SK-N-SH (cell line): ENCODE measurements at regions not wholly inside any gene's neighbourhood (a gene's known extent, or its start where the extent isn't known, plus 50 kb on each side); places are given as distances from the start of the nearest gene placed in this dataset.

Experiments
- CTCF ChIA-PET: fragments of 300-600, 350-600 bp; formaldehyde crosslinking; extraction: SDS; loops from one replicate; lab custom pipeline; 2021; lab: Yijun Ruan, JAX
- POLR2A ChIA-PET: fragments of 350-600 bp; sonication (Branson Sonifier 250); formaldehyde crosslinking; extraction: SDS; loops from one replicate; lab custom pipeline; 2020; ENCODE audit warnings: antibody characterized with exemption, inconsistent platforms; lab: Yijun Ruan, JAX
- DNase-seq: peaks from one replicate; pipeline ENCODE4 v3.0.0; 2012
- H2AFZ ChIP-seq: fragments of 200-600 bp; sonication (generic); 2 replicates; pipeline ENCODE4 v1.8.1; 2016; ENCODE audit warnings: antibody characterized with exemption, mild to moderate bottlenecking, low read depth
- H3F3A ChIP-seq: fragments of 200-600 bp; sonication (generic); replicated peaks from 2 replicates; pipeline ENCODE3; 2016; ENCODE audit warnings: antibody characterized with exemption, mild to moderate bottlenecking; ENCODE audit not compliant: insufficient read depth
- H3K27ac ChIP-seq, 2 experiments: fragments of 200-500 bp in 1 of 2; fragments of 200-600 bp in 1 of 2; sonication (Bioruptor generic) in 1 of 2; sonication (generic), shearing (Covaris generic) in 1 of 2; 2 replicates each; pipeline versions ENCODE4 v1.5.1 to v1.6.1; 2014 to 2016; ENCODE audit warnings: low read depth in 2 of 2, inconsistent platforms in 1 of 2, low read length in 1 of 2, mild to moderate bottlenecking in 1 of 2, mixed read lengths in 1 of 2
- H3K27me3 ChIP-seq: fragments of 200-600 bp; sonication (generic), shearing (Covaris generic); 2 replicates; pipeline ENCODE4 v1.6.1; 2016; ENCODE audit warnings: mixed run types; ENCODE audit not compliant: insufficient read depth
- H3K36me3 ChIP-seq, 2 experiments: fragments of 200-500 bp in 1 of 2; fragments of 200-600 bp in 1 of 2; sonication (Bioruptor generic) in 1 of 2; sonication (generic) in 1 of 2; replicated peaks in 1 of 2; 2 replicates each; pipeline versions ENCODE3 to v1.5.1; 2014 to 2016; ENCODE audit warnings: low read length in 1 of 2, mild to moderate bottlenecking in 1 of 2; ENCODE audit not compliant: insufficient read depth in 2 of 2, control insufficient read depth in 1 of 2
- H3K4me1 ChIP-seq, 2 experiments: fragments of 200-500 bp in 1 of 2; fragments of 200-600 bp in 1 of 2; sonication (Bioruptor generic) in 1 of 2; sonication (generic), shearing (Covaris generic) in 1 of 2; 2 replicates each; pipeline versions ENCODE4 v1.5.1 to v1.6.1; 2014 to 2016; ENCODE audit warnings: low read depth in 1 of 2, low read length in 1 of 2, mixed run types in 1 of 2; ENCODE audit not compliant: insufficient read depth in 2 of 2, control insufficient read depth in 1 of 2
- H3K4me2 ChIP-seq: fragments of 200-600 bp; sonication (generic), shearing (Covaris generic); 2 replicates; pipeline ENCODE4 v1.6.1; 2017; ENCODE audit warnings: mixed run types
- H3K4me3 ChIP-seq, 2 experiments: fragments of 200-500 bp in 1 of 2; fragments of 200-600 bp in 1 of 2; sonication (Bioruptor generic) in 1 of 2; sonication (generic), shearing (Covaris generic) in 1 of 2; 2 replicates each; pipeline versions ENCODE4 v1.5.1 to v1.8.1; 2014 to 2016; ENCODE audit warnings: low read depth in 2 of 2, inconsistent platforms in 1 of 2, low read length in 1 of 2, mild to moderate bottlenecking in 1 of 2, mixed read lengths in 1 of 2, moderate library complexity in 1 of 2
- H3K79me2 ChIP-seq: fragments of 200-600 bp; sonication (generic); 2 replicates; pipeline ENCODE4 v1.8.1; 2017; ENCODE audit warnings: mild to moderate bottlenecking; ENCODE audit not compliant: insufficient read depth
- H3K9ac ChIP-seq: fragments of 200-600 bp; sonication (generic); 2 replicates; pipeline ENCODE4 v1.6.1; 2017; ENCODE audit warnings: mixed run types
- H3K9me2 ChIP-seq: fragments of 200-600 bp; sonication (generic); 2 replicates; pipeline ENCODE4 v1.6.1; 2017; ENCODE audit warnings: mixed run types
- H3K9me3 ChIP-seq: fragments of 200-600 bp; sonication (generic); 2 replicates; pipeline ENCODE4 v1.6.1; 2017; ENCODE audit warnings: mixed run types, mild to moderate bottlenecking, moderate library complexity
- H4K20me1 ChIP-seq: fragments of 200-600 bp; sonication (generic); 2 replicates; pipeline ENCODE4 v1.6.1; 2017; ENCODE audit warnings: mild to moderate bottlenecking, mixed run types; ENCODE audit not compliant: insufficient read depth
- CHD2 ChIP-seq: fragments of 150-350 bp; IDR thresholded peaks from 2 replicates; pipeline ENCODE4 v1.6.1; 2018; ENCODE audit warnings: low read length; ENCODE audit not compliant: partially characterized antibody
- CTCF ChIP-seq: fragments of 200-600 bp; sonication (generic); IDR thresholded peaks from 2 replicates; pipeline ENCODE4 v1.6.1; 2017; ENCODE audit warnings: antibody characterized with exemption, mild to moderate bottlenecking, moderate library complexity
- ELF1 ChIP-seq: IDR thresholded peaks from 2 replicates; pipeline ENCODE4 v1.4.0; 2012
- EP300 ChIP-seq, 2 experiments: IDR thresholded peaks; 2 replicates each; pipeline versions ENCODE4 v1.4.0 to v1.6.1; 2012; ENCODE audit warnings: borderline replicate concordance in 1 of 2, low read depth in 1 of 2, low read length in 1 of 2
- FOSL2 ChIP-seq: IDR thresholded peaks from 2 replicates; pipeline ENCODE4 v1.4.0; 2012; ENCODE audit warnings: low read depth, mild to moderate bottlenecking, moderate library complexity, borderline replicate concordance
- FOXJ3 ChIP-seq: sonication (generic); formaldehyde crosslinking; IDR thresholded peaks from 2 replicates; pipeline ENCODE4 v1.5.1; 2020; ENCODE audit warnings: mild to moderate bottlenecking, missing genetic modification reagents
- GATA2 ChIP-seq: sonication (generic); formaldehyde crosslinking; IDR thresholded peaks from 2 replicates; pipeline ENCODE4 v1.5.0; 2020; ENCODE audit warnings: mild to moderate bottlenecking, missing genetic modification reagents
- IRF3 ChIP-seq: fragments of 150-350 bp; IDR thresholded peaks from 2 replicates; pipeline ENCODE4 v1.6.1; 2016; ENCODE audit warnings: mild to moderate bottlenecking, low read depth, low read length
- JUND ChIP-seq: IDR thresholded peaks from 2 replicates; pipeline ENCODE4 v1.4.0; 2012
- MEF2A ChIP-seq: IDR thresholded peaks from 2 replicates; pipeline ENCODE4 v1.4.0; 2012; ENCODE audit warnings: low read depth, borderline replicate concordance
- MXI1 ChIP-seq: IDR thresholded peaks from 2 replicates; pipeline ENCODE4 v1.6.1; 2012; ENCODE audit warnings: mild to moderate bottlenecking, low read depth, low read length, improper control_type of control experiment
- POLR2AphosphoS5 ChIP-seq: IDR thresholded peaks from 2 replicates; pipeline ENCODE4 v1.6.1; 2012; ENCODE audit warnings: low read depth, low read length
- RAD21 ChIP-seq: IDR thresholded peaks from 2 replicates; pipeline ENCODE4 v1.6.1; 2012; ENCODE audit warnings: mild to moderate bottlenecking, low read length
- SIN3A ChIP-seq: IDR thresholded peaks from 2 replicates; pipeline ENCODE4 v1.6.1; 2012; ENCODE audit warnings: low read depth, mild to moderate bottlenecking, low read length, moderate library complexity, borderline replicate concordance
- TAF1 ChIP-seq: IDR thresholded peaks from 2 replicates; pipeline ENCODE4 v1.6.1; 2012; ENCODE audit warnings: low read depth, mild to moderate bottlenecking, low read length, moderate library complexity, borderline replicate concordance
- USF1 ChIP-seq: IDR thresholded peaks from 2 replicates; pipeline ENCODE4 v1.4.0; 2012; ENCODE audit warnings: low read depth, borderline replicate concordance
- USF2 ChIP-seq: fragments of 150-350 bp; IDR thresholded peaks from 2 replicates; pipeline ENCODE4 v1.6.1; 2017; ENCODE audit warnings: antibody characterized with exemption, low read length, low read depth, borderline replicate concordance
- ZBTB33 ChIP-seq: IDR thresholded peaks from 2 replicates; pipeline ENCODE4 v1.4.0; 2012; ENCODE audit warnings: low read depth, borderline replicate concordance
- WGBS: methylation state at CpG from one replicate; pipeline ENCODE4 v1.1.6; 2017; ENCODE audit warnings: low lambda C conversion rate; 5-methylcytosine and 5-hydroxymethylcytosine counted together

GRCh38 chr5:159489779-159490178 is 159.5 kb upstream of the IL12B start:
- POLR2A ChIA-PET, result no interaction called here
- no peak for DNase-seq
- H3K36me3 ChIP-seq, result no peaks in the 10 kb centered on the region
- no peak overlapping the region for H2AFZ ChIP-seq
- H3K9ac ChIP-seq, result no peak overlapping the region
- TF ChIP-seq GATA2 (CRISPR knock-in tag), result no peak
- TF ChIP-seq FOXJ3 (CRISPR knock-in tag), result no peak
- no peak for TF ChIP-seq CHD2
- no peak for TF ChIP-seq MXI1
- no peak for TF ChIP-seq JUND
- TF ChIP-seq MEF2A, result no peak
- TF ChIP-seq ELF1, result no peak
- TF ChIP-seq TAF1, result no peak
- TF ChIP-seq USF2, result no peak
- TF ChIP-seq RAD21, result no peak
- TF ChIP-seq CTCF, result no peak
- no peaks in the 10 kb centered on the region; a peak in 1 of 4 replicates for H3K4me1 ChIP-seq
- no peaks in the 10 kb centered on the region for H3K79me2 ChIP-seq
- no peak overlapping the region for H3K4me3 ChIP-seq
- no peak overlapping the region for H3K27ac ChIP-seq
- H4K20me1 ChIP-seq, result no peaks in the 10 kb centered on the region
- H3K9me3 ChIP-seq, result no peaks in the 10 kb centered on the region
- CTCF ChIA-PET, result no interaction called here
- no peaks in the 10 kb centered on the region for H3K27me3 ChIP-seq
- WGBS, result 83% methylated on average over 1 of the region's 1 CpG
- H3K9me2 ChIP-seq, result no peaks in the 10 kb centered on the region
- H3F3A ChIP-seq, result no peaks in the 10 kb centered on the region
- no peak overlapping the region for H3K4me2 ChIP-seq

GRCh38 chr5:159490507-159490906 is 160.2 kb upstream of the IL12B start:
- no peaks in the 10 kb centered on the region for H3K9me2 ChIP-seq
- no peak overlapping the region for H3K4me2 ChIP-seq
- no peaks in the 10 kb centered on the region; a peak in 1 of 4 replicates for H3K4me1 ChIP-seq
- no peak overlapping the region for H2AFZ ChIP-seq
- H3K79me2 ChIP-seq, result no peaks in the 10 kb centered on the region
- no peaks in the 10 kb centered on the region for H4K20me1 ChIP-seq
- H3K4me3 ChIP-seq, result no peak overlapping the region
- H3K9me3 ChIP-seq, result no peaks in the 10 kb centered on the region
- H3F3A ChIP-seq, result no peaks in the 10 kb centered on the region
- no peaks in the 10 kb centered on the region for H3K27me3 ChIP-seq
- no peak overlapping the region for H3K9ac ChIP-seq
- H3K36me3 ChIP-seq, result no peaks in the 10 kb centered on the region
- no peak overlapping the region for H3K27ac ChIP-seq
- ChIA-PET CTCF (no interaction called here), POLR2A (no interaction called here)
- 36% methylated on average over 2 of the region's 2 CpGs for WGBS
- no peak for DNase-seq
- TF ChIP-seq JUND (no peak), USF2 (no peak), POLR2AphosphoS5 (no peak), USF1 (no peak), EP300 (IDR thresholded peaks at IDR 0.05; ENCODE audit: borderline replicate concordance in 1 of 2, low read depth in 1 of 2, low read length in 1 of 2) (no peak), RAD21 (no peak), SIN3A (no peak), ZBTB33 (no peak), IRF3 (no peak), FOSL2 (no peak), CTCF (no peak)
